OCI-LY7 (cell line): ENCODE measurements at regions not wholly inside any gene's neighbourhood (a gene's known extent, or its start where the extent isn't known, plus 50 kb on each side); places are given as distances from the start of the nearest gene placed in this dataset.
"Not testable (repeated sequence)": the region's sequence is repeated elsewhere in the genome, so short reads cannot be mapped to it uniquely, and the experiment has no call there.

Experiments used
- BruUV-seq: library from RNA; stranded (reverse); fragments of 400-500 nt; replicated peaks from 2 replicates; lab custom pipeline; 2021; lab: Mats Ljungman, UMichigan
- CTCF ChIA-PET: fragments of 300-600 bp; sonication (Branson Sonifier 250); formaldehyde crosslinking; loops from one replicate; lab custom pipeline; 2022; ENCODE audit warnings: antibody characterized with exemption; ENCODE audit not compliant: unreplicated experiment; lab: Charles Lee
- POLR2A ChIA-PET: fragments of 300-600 bp; sonication (Branson Sonifier 250); formaldehyde crosslinking; loops from one replicate; lab custom pipeline; 2022; ENCODE audit warnings: antibody characterized with exemption; lab: Charles Lee
- DNase-seq: peaks from one replicate; pipeline ENCODE4 v3.0.0-alpha.2; 2015; ENCODE audit warnings: low spot score
- H2AFZ ChIP-seq: fragments of 200-600 bp; sonication (generic), shearing (Covaris generic); 2 replicates; pipeline ENCODE4 v1.6.1; 2014; ENCODE audit warnings: mild to moderate bottlenecking, antibody characterized with exemption, low read length, moderate library complexity
- H3K27ac ChIP-seq: fragments of 200-600 bp; sonication (generic); 2 replicates; pipeline ENCODE4 v1.5.1; 2014; ENCODE audit warnings: mixed run types, low read depth, mild to moderate bottlenecking, moderate library complexity, low read length, inconsistent platforms; ENCODE audit not compliant: poor library complexity, severe bottlenecking
- H3K36me3 ChIP-seq: fragments of 200-600 bp; sonication (generic); 2 replicates; pipeline ENCODE4 v1.6.1; 2014; ENCODE audit warnings: mild to moderate bottlenecking, antibody characterized with exemption, low read length, moderate library complexity, mixed read lengths; ENCODE audit not compliant: insufficient read depth
- H3K4me1 ChIP-seq: fragments of 200-600 bp; sonication (generic); 2 replicates; pipeline ENCODE4 v1.5.1; 2014; ENCODE audit warnings: mild to moderate bottlenecking, low read length; ENCODE audit not compliant: insufficient read depth, poor library complexity, severe bottlenecking
- H3K4me2 ChIP-seq: fragments of 200-600 bp; sonication (generic); 2 replicates; pipeline ENCODE4 v1.6.1; 2014; ENCODE audit warnings: mild to moderate bottlenecking, low read length
- H3K4me3 ChIP-seq: fragments of 200-600 bp; sonication (generic); 2 replicates; pipeline ENCODE4 v1.5.1; 2014; ENCODE audit warnings: mild to moderate bottlenecking, low read depth, low read length; ENCODE audit not compliant: poor library complexity, severe bottlenecking
- H3K79me2 ChIP-seq: fragments of 200-600 bp; sonication (generic); 2 replicates; pipeline ENCODE4 v1.6.1; 2016; ENCODE audit warnings: low read depth, mild to moderate bottlenecking, low read length, moderate library complexity, mixed read lengths; ENCODE audit not compliant: insufficient read depth
- H3K9me2 ChIP-seq: fragments of 200-600 bp; sonication (generic); 2 replicates; pipeline ENCODE4 v1.6.1; 2016; ENCODE audit warnings: mild to moderate bottlenecking, low read length, mixed read lengths; ENCODE audit not compliant: insufficient read depth
- H3K9me3 ChIP-seq: fragments of 200-600 bp; sonication (generic); 2 replicates; pipeline ENCODE4 v1.6.1; 2014; ENCODE audit warnings: mild to moderate bottlenecking, mixed run types, low read length, mixed read lengths
- H4K20me1 ChIP-seq: fragments of 200-600 bp; sonication (generic); 2 replicates; pipeline ENCODE4 v1.6.1; 2014; ENCODE audit warnings: mild to moderate bottlenecking, antibody characterized with exemption, low read length, moderate library complexity, mixed read lengths; ENCODE audit not compliant: insufficient read depth
- EZH2phosphoT487 ChIP-seq: fragments of 200-600 bp; sonication (generic); IDR thresholded peaks from 2 replicates; pipeline ENCODE4 v1.6.1; 2018; ENCODE audit warnings: low read depth, borderline replicate concordance, mild to moderate bottlenecking, mixed run types, antibody characterized with exemption, low read length, moderate library complexity, mixed read lengths
- intact Hi-C: fragments of 100-400 bp; cut with micrococcal nuclease; formaldehyde crosslinking; loops from one replicate; pipeline ENCODE4 v1.10.0; 2022; ENCODE audit not compliant: unreplicated experiment
- TF ChIP-seq, protein P1 (sequence below): fragments of 200-600 bp; sonication (generic); conservative IDR thresholded peaks from 2 replicates; pipeline ENCODE4 v1.5.1; 2014; ENCODE audit warnings: mild to moderate bottlenecking, antibody characterized with exemption, low read length, moderate library complexity, mixed read lengths

DNA sequence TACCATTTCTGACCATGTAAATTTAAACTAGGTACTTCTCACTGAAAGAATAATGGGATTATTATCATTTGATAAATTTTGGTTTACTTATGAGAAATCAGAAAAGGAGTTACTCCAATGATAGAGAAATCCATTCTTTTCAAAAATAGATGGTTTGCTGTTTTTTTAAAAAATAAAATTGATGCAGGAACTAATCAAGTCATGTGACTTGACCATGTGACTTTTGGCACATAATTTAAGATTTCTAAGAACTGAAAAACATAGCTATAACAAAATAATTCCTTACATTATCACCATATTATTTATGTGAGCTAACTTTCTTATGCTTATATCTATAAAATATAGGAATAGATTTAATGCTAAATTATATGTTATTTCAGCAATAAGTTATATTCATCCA is 247.1 kb upstream of the FIGN start:
- POLR2A ChIA-PET, result interaction anchor here (0.8 kb wide), 1 partner anchor 10 kb away, joined by 3 read pairs; no protein-coding TSS in a partner anchor
- DNase-seq, result no peak
- CTCF ChIA-PET, result no interaction called here
- Histone ChIP-seq H3K36me3 (no peaks in the 10 kb centered on the region), H3K79me2 (no peaks in the 10 kb centered on the region), H3K27ac (no peak overlapping the region), H3K4me3 (no peak overlapping the region), H4K20me1 (no peaks in the 10 kb centered on the region), H3K4me2 (no peak overlapping the region), H3K9me3 (no peaks in the 10 kb centered on the region), H3K9me2 (no peaks in the 10 kb centered on the region; the same call in 1 of the 2 replicates), H2AFZ (no peak overlapping the region), H3K4me1 (no peaks in the 10 kb centered on the region)
- no peak for TF ChIP-seq EZH2phosphoT487
- TF ChIP-seq, protein P1, sequence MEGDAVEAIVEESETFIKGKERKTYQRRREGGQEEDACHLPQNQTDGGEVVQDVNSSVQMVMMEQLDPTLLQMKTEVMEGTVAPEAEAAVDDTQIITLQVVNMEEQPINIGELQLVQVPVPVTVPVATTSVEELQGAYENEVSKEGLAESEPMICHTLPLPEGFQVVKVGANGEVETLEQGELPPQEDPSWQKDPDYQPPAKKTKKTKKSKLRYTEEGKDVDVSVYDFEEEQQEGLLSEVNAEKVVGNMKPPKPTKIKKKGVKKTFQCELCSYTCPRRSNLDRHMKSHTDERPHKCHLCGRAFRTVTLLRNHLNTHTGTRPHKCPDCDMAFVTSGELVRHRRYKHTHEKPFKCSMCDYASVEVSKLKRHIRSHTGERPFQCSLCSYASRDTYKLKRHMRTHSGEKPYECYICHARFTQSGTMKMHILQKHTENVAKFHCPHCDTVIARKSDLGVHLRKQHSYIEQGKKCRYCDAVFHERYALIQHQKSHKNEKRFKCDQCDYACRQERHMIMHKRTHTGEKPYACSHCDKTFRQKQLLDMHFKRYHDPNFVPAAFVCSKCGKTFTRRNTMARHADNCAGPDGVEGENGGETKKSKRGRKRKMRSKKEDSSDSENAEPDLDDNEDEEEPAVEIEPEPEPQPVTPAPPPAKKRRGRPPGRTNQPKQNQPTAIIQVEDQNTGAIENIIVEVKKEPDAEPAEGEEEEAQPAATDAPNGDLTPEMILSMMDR, result no peak
- no TSS peak for BruUV-seq
- intact Hi-C loops, result no loop called here

DNA sequence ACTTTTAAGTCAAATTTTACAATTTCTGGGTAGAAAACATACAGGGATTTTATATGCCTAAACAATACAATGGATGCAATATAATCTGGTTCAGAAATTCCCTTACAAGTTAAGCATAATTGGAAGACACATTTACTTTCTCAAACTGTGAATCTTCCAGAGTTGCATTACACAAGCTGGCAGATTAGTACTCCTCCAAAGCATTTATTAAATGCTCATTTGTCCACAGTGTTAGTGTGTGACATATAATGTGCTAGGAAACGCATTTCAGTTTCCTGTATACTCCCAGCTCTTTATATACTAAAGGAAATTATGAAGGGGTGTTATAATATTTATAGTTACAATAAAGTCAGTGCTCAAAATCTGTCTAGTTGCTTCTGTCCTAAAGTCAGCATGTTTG is 239.0 kb upstream of the FIGN start:
- Histone ChIP-seq H4K20me1 (no peaks in the 10 kb centered on the region), H2AFZ (no peak overlapping the region), H3K4me2 (no peak overlapping the region), H3K79me2 (no peaks in the 10 kb centered on the region), H3K4me1 (no peaks in the 10 kb centered on the region), H3K9me3 (no peaks in the 10 kb centered on the region), H3K4me3 (no peak overlapping the region), H3K9me2 (no peaks in the 10 kb centered on the region), H3K27ac (no peak overlapping the region), H3K36me3 (no peaks in the 10 kb centered on the region)
- DNase-seq, result no peak
- TF ChIP-seq, protein P1, result no peak
- no peak for TF ChIP-seq EZH2phosphoT487
- ChIA-PET CTCF (no interaction called here), POLR2A (no interaction called here)
- BruUV-seq, result no TSS peak
- intact Hi-C loops, result no loop called here

DNA sequence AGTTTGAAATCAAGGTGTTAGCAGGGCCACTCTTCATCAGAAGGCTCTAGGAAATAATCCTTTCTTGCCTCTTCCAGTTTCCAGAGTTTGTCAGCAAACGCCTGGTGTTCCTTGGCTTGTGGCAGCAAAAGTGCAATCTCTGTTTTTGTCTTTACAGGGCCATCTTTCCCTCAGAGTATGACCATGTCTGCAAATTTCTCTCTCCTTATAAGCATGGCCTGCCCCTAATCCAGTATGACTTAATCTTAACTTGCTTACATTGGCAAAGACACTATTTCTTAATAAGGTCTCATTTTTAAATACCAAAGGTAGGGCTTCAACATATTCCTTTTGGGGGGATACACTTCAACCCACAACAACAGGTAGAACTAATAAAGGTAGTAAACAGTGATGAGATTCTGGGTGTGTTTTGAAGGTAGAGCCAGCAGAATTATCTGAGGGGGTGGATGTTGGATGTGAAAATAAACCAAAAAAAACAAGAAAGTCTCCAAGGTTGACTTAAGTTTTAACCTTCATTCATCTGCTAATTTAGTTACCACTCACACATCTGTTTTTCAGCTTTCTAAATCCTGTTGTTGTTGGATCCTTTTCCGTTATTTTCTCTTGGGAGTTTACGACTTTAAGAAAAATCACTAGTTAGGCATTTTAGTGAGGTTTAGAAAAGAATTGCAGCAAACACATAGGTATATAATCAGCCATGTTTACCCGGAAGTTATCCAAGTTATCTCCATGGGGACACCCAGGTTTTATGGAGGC is 234.4 kb upstream of the FIGN start:
- H3K27ac ChIP-seq, result no peak overlapping the region
- no peaks in the 10 kb centered on the region for H3K36me3 ChIP-seq
- no peaks in the 10 kb centered on the region for H4K20me1 ChIP-seq
- ChIA-PET POLR2A (no interaction called here), CTCF (no interaction called here)
- TF ChIP-seq, protein P1, result no peak
- TF ChIP-seq EZH2phosphoT487, result no peak
- no peak overlapping the region for H3K4me2 ChIP-seq
- H3K9me3 ChIP-seq, result no peaks in the 10 kb centered on the region
- intact Hi-C loops, result no loop called here
- no peaks in the 10 kb centered on the region for H3K4me1 ChIP-seq
- no peak for DNase-seq
- H3K4me3 ChIP-seq, result no peak overlapping the region
- no peaks in the 10 kb centered on the region for H3K9me2 ChIP-seq
- H3K79me2 ChIP-seq, result no peaks in the 10 kb centered on the region
- no peak overlapping the region for H2AFZ ChIP-seq
- BruUV-seq, result no TSS peak

DNA sequence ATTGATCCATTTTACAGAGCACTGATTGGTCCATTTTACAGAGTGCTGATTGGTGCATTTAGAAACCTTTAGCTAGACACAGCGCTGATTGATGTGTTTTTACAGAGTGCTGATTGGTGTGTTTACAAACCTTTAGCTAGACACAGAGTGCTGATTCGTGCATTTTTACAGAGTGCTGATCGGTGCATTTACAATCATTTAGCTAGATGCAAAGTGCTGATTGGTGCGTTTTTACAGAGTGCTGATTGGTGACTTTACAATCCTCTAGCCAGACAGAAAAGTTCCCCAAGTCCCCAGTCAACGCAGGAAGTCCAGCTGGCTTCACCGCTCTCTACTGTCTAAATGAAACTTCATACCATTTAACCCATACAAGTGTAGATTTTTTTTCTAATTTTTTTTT is 228.5 kb upstream of the FIGN start:
- POLR2A ChIA-PET, result interaction anchor here (1.2 kb wide), 1 partner anchor 18 kb away, joined by 3 read pairs; no protein-coding TSS in a partner anchor
- H2AFZ ChIP-seq, BruUV-seq, H3K27ac ChIP-seq, H4K20me1 ChIP-seq, CTCF ChIA-PET, H3K9me3 ChIP-seq, DNase-seq, H3K36me3 ChIP-seq, H3K9me2 ChIP-seq, H3K4me3 ChIP-seq, H3K79me2 ChIP-seq, H3K4me1 ChIP-seq, intact Hi-C loops, H3K4me2 ChIP-seq: not testable (repeated sequence)
